ENCODE measurements at regions not wholly inside any gene's neighbourhood (a gene's known extent, or its start where the extent isn't known, plus 50 kb on each side); places are given as distances from the start of the nearest gene placed in this dataset.
"Not testable (repeated sequence)": the region's sequence is repeated elsewhere in the genome, so short reads cannot be mapped to it uniquely, and the experiment has no call there.

- H3K9ac ChIP-seq (ENCODE audit: low read depth, low read length), result no peak overlapping the region
- H3K4me2 ChIP-seq (ENCODE audit: low read length), result no peak overlapping the region
- H3K27me3 ChIP-seq (ENCODE audit: control insufficient read depth, insufficient read depth, low read length), result no peaks in the 10 kb centered on the region
- H3K4me3 ChIP-seq (ENCODE audit: low read length), result no peak overlapping the region
- H3K4me1 ChIP-seq (ENCODE audit: control insufficient read depth, insufficient read depth, low read length), result no peaks in the 10 kb centered on the region
- no peaks in the 10 kb centered on the region for H3K36me3 ChIP-seq (ENCODE audit: insufficient read depth, low read length)
- H3K9me3 ChIP-seq (replicated peaks; ENCODE audit: low read length), result no peaks in the 10 kb centered on the region
These were observed 883.4 kb downstream of the DIAPH3 start for GRCh38 chr13:59280297-59280696.

- H3K4me2 ChIP-seq (ENCODE audit: low read length), result no peak overlapping the region
- no peaks in the 10 kb centered on the region for H3K4me1 ChIP-seq (ENCODE audit: control insufficient read depth, insufficient read depth, low read length)
- no peaks in the 10 kb centered on the region for H3K36me3 ChIP-seq (ENCODE audit: insufficient read depth, low read length)
- H3K9me3 ChIP-seq (replicated peaks; ENCODE audit: low read length), result no peaks in the 10 kb centered on the region
- H3K9ac ChIP-seq (ENCODE audit: low read depth, low read length), result no peak overlapping the region
- H3K27me3 ChIP-seq (ENCODE audit: control insufficient read depth, insufficient read depth, low read length), result no peaks in the 10 kb centered on the region
- H3K4me3 ChIP-seq (ENCODE audit: low read length), result no peak overlapping the region
These were observed 882.3 kb downstream of the DIAPH3 start for GRCh38 chr13:59281453-59281852.

- not testable (repeated sequence) for H3K4me1 ChIP-seq (ENCODE audit: control insufficient read depth, insufficient read depth, low read length); H3K4me3 ChIP-seq (ENCODE audit: low read length); H3K4me2 ChIP-seq (ENCODE audit: low read length); H3K9ac ChIP-seq (ENCODE audit: low read depth, low read length); H3K36me3 ChIP-seq (ENCODE audit: insufficient read depth, low read length); H3K9me3 ChIP-seq (replicated peaks; ENCODE audit: low read length); H3K27me3 ChIP-seq (ENCODE audit: control insufficient read depth, insufficient read depth, low read length)
These were observed 871.5 kb downstream of the DIAPH3 start for GRCh38 chr13:59292240-59292639.

GRCh38 chr13:59299584-59299983 is 864.1 kb downstream of the DIAPH3 start:
- H3K4me3 ChIP-seq (ENCODE audit: low read length), result no peak overlapping the region
- no peaks in the 10 kb centered on the region for H3K36me3 ChIP-seq (ENCODE audit: insufficient read depth, low read length)
- H3K9me3 ChIP-seq (replicated peaks; ENCODE audit: low read length), result no peaks in the 10 kb centered on the region
- H3K4me2 ChIP-seq (ENCODE audit: low read length), result no peak overlapping the region
- H3K27me3 ChIP-seq (ENCODE audit: control insufficient read depth, insufficient read depth, low read length), result no peaks in the 10 kb centered on the region
- no peaks in the 10 kb centered on the region for H3K4me1 ChIP-seq (ENCODE audit: control insufficient read depth, insufficient read depth, low read length)
- H3K9ac ChIP-seq (ENCODE audit: low read depth, low read length), result no peak overlapping the region

- H3K27me3 ChIP-seq (ENCODE audit: control insufficient read depth, insufficient read depth, low read length), result no peaks in the 10 kb centered on the region
- H3K4me2 ChIP-seq (ENCODE audit: low read length), result no peak overlapping the region
- H3K36me3 ChIP-seq (ENCODE audit: insufficient read depth, low read length), result no peaks in the 10 kb centered on the region
- no peaks in the 10 kb centered on the region for H3K4me1 ChIP-seq (ENCODE audit: control insufficient read depth, insufficient read depth, low read length)
- no peak overlapping the region for H3K9ac ChIP-seq (ENCODE audit: low read depth, low read length)
- H3K4me3 ChIP-seq (ENCODE audit: low read length), result no peak overlapping the region
- H3K9me3 ChIP-seq (replicated peaks; ENCODE audit: low read length), result no peaks in the 10 kb centered on the region
These were observed 863.2 kb downstream of the DIAPH3 start for GRCh38 chr13:59300355-59301173.

- H3K9ac ChIP-seq (ENCODE audit: low read depth, low read length), result no peak overlapping the region
- no peaks in the 10 kb centered on the region for H3K27me3 ChIP-seq (ENCODE audit: control insufficient read depth, insufficient read depth, low read length)
- no peaks in the 10 kb centered on the region for H3K4me1 ChIP-seq (ENCODE audit: control insufficient read depth, insufficient read depth, low read length)
- no peak overlapping the region for H3K4me2 ChIP-seq (ENCODE audit: low read length)
- H3K9me3 ChIP-seq (replicated peaks; ENCODE audit: low read length), result no peaks in the 10 kb centered on the region
- H3K36me3 ChIP-seq (ENCODE audit: insufficient read depth, low read length), result no peaks in the 10 kb centered on the region
- H3K4me3 ChIP-seq (ENCODE audit: low read length), result no peak overlapping the region
These were observed 862.6 kb downstream of the DIAPH3 start for GRCh38 chr13:59301174-59301567.

GRCh38 chr13:59303433-59303832 is 860.3 kb downstream of the DIAPH3 start:
- H3K9me3 ChIP-seq (replicated peaks; ENCODE audit: low read length), result no peaks in the 10 kb centered on the region
- H3K4me1 ChIP-seq (ENCODE audit: control insufficient read depth, insufficient read depth, low read length), result no peaks in the 10 kb centered on the region
- no peak overlapping the region for H3K4me2 ChIP-seq (ENCODE audit: low read length)
- no peak overlapping the region for H3K4me3 ChIP-seq (ENCODE audit: low read length)
- no peaks in the 10 kb centered on the region for H3K36me3 ChIP-seq (ENCODE audit: insufficient read depth, low read length)
- H3K9ac ChIP-seq (ENCODE audit: low read depth, low read length), result no peak overlapping the region
- no peaks in the 10 kb centered on the region for H3K27me3 ChIP-seq (ENCODE audit: control insufficient read depth, insufficient read depth, low read length)

GRCh38 chr13:59304596-59304995 is 859.1 kb downstream of the DIAPH3 start:
- no peaks in the 10 kb centered on the region for H3K9me3 ChIP-seq (replicated peaks; ENCODE audit: low read length)
- H3K4me1 ChIP-seq (ENCODE audit: control insufficient read depth, insufficient read depth, low read length), result no peaks in the 10 kb centered on the region
- no peaks in the 10 kb centered on the region for H3K27me3 ChIP-seq (ENCODE audit: control insufficient read depth, insufficient read depth, low read length)
- no peak overlapping the region for H3K4me3 ChIP-seq (ENCODE audit: low read length)
- no peak overlapping the region for H3K9ac ChIP-seq (ENCODE audit: low read depth, low read length)
- H3K4me2 ChIP-seq (ENCODE audit: low read length), result no peak overlapping the region
- H3K36me3 ChIP-seq (ENCODE audit: insufficient read depth, low read length), result no peaks in the 10 kb centered on the region

- Histone ChIP-seq H3K4me1 (ENCODE audit: control insufficient read depth, insufficient read depth, low read length) (no peaks in the 10 kb centered on the region), H3K4me2 (ENCODE audit: low read length) (no peak overlapping the region), H3K9me3 (replicated peaks; ENCODE audit: low read length) (no peaks in the 10 kb centered on the region), H3K9ac (ENCODE audit: low read depth, low read length) (no peak overlapping the region), H3K4me3 (ENCODE audit: low read length) (no peak overlapping the region), H3K36me3 (ENCODE audit: insufficient read depth, low read length) (no peaks in the 10 kb centered on the region), H3K27me3 (ENCODE audit: control insufficient read depth, insufficient read depth, low read length) (no peaks in the 10 kb centered on the region)
These were observed 857.8 kb downstream of the DIAPH3 start for GRCh38 chr13:59305896-59306295.

- Histone ChIP-seq H3K9me3 (replicated peaks; ENCODE audit: low read length) (no peaks in the 10 kb centered on the region), H3K4me1 (ENCODE audit: control insufficient read depth, insufficient read depth, low read length) (no peaks in the 10 kb centered on the region), H3K4me3 (ENCODE audit: low read length) (no peak overlapping the region), H3K36me3 (ENCODE audit: insufficient read depth, low read length) (no peaks in the 10 kb centered on the region), H3K9ac (ENCODE audit: low read depth, low read length) (no peak overlapping the region), H3K4me2 (ENCODE audit: low read length) (no peak overlapping the region), H3K27me3 (ENCODE audit: control insufficient read depth, insufficient read depth, low read length) (no peaks in the 10 kb centered on the region)
These were observed 851.0 kb downstream of the DIAPH3 start for GRCh38 chr13:59312776-59313175.

GRCh38 chr13:59318320-59318930 is 845.3 kb downstream of the DIAPH3 start:
- H3K9me3 ChIP-seq (replicated peaks; ENCODE audit: low read length), result no peaks in the 10 kb centered on the region
- no peaks in the 10 kb centered on the region for H3K27me3 ChIP-seq (ENCODE audit: control insufficient read depth, insufficient read depth, low read length)
- H3K4me1 ChIP-seq (ENCODE audit: control insufficient read depth, insufficient read depth, low read length), result no peaks in the 10 kb centered on the region
- H3K4me3 ChIP-seq (ENCODE audit: low read length), result no peak overlapping the region
- no peak overlapping the region for H3K9ac ChIP-seq (ENCODE audit: low read depth, low read length)
- H3K36me3 ChIP-seq (ENCODE audit: insufficient read depth, low read length), result no peaks in the 10 kb centered on the region
- no peak overlapping the region for H3K4me2 ChIP-seq (ENCODE audit: low read length)

GRCh38 chr13:59319276-59319675 is 844.5 kb downstream of the DIAPH3 start:
- H3K4me3 ChIP-seq (ENCODE audit: low read length), result no peak overlapping the region
- H3K36me3 ChIP-seq (ENCODE audit: insufficient read depth, low read length), result no peaks in the 10 kb centered on the region
- no peaks in the 10 kb centered on the region for H3K9me3 ChIP-seq (replicated peaks; ENCODE audit: low read length)
- H3K4me1 ChIP-seq (ENCODE audit: control insufficient read depth, insufficient read depth, low read length), result no peaks in the 10 kb centered on the region
- no peak overlapping the region for H3K4me2 ChIP-seq (ENCODE audit: low read length)
- H3K9ac ChIP-seq (ENCODE audit: low read depth, low read length), result no peak overlapping the region
- H3K27me3 ChIP-seq (ENCODE audit: control insufficient read depth, insufficient read depth, low read length), result no peaks in the 10 kb centered on the region
